ENCODE measurements at regions not wholly inside any gene's neighbourhood (a gene's known extent, or its start where the extent isn't known, plus 50 kb on each side); places are given as distances from the start of the nearest gene placed in this dataset.

DNA sequence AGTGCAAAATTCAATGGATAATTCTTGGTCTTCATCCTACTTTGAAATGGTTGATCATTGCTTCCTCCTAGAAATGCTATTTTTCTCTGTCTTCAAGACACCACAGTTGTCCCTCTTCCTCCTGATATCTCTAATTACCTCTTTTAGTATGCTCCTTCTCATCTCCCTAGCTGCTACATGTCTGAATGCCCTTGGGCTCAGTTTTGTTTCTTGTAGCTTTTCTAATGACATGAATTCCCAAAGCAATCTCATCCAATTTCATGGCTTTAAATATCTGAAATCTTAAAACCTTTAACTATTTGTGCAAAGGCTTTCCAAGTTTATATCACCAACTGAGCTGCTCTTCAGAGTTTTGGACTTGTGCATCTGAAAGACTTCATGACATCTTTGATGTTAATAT lies 120.2 kb upstream of the RGS17 start:
- H3K27ac ChIP-seq: no peak overlapping the region
- DNase-seq (ENCODE audit: low spot score): no peak
- H3K36me3 ChIP-seq: no peaks in the 10 kb centered on the region
- intact Hi-C loops (cut with DNase I): no loop called here
- no peak for TF ChIP-seq POLR2AphosphoS5 (IDR thresholded peaks at IDR 0.05)
- TF ChIP-seq, protein P1, sequence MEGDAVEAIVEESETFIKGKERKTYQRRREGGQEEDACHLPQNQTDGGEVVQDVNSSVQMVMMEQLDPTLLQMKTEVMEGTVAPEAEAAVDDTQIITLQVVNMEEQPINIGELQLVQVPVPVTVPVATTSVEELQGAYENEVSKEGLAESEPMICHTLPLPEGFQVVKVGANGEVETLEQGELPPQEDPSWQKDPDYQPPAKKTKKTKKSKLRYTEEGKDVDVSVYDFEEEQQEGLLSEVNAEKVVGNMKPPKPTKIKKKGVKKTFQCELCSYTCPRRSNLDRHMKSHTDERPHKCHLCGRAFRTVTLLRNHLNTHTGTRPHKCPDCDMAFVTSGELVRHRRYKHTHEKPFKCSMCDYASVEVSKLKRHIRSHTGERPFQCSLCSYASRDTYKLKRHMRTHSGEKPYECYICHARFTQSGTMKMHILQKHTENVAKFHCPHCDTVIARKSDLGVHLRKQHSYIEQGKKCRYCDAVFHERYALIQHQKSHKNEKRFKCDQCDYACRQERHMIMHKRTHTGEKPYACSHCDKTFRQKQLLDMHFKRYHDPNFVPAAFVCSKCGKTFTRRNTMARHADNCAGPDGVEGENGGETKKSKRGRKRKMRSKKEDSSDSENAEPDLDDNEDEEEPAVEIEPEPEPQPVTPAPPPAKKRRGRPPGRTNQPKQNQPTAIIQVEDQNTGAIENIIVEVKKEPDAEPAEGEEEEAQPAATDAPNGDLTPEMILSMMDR (IDR thresholded peaks at IDR 0.05): no peak
- TF ChIP-seq POLR2A (IDR thresholded peaks at IDR 0.05): no peak
- H3K27me3 ChIP-seq (replicated peaks; ENCODE audit: insufficient read depth): no peaks in the 10 kb centered on the region
- H3K9me3 ChIP-seq: no peaks in the 10 kb centered on the region
- H3K4me3 ChIP-seq: no peak overlapping the region
- H3K4me1 ChIP-seq (replicated peaks): no peaks in the 10 kb centered on the region

DNA sequence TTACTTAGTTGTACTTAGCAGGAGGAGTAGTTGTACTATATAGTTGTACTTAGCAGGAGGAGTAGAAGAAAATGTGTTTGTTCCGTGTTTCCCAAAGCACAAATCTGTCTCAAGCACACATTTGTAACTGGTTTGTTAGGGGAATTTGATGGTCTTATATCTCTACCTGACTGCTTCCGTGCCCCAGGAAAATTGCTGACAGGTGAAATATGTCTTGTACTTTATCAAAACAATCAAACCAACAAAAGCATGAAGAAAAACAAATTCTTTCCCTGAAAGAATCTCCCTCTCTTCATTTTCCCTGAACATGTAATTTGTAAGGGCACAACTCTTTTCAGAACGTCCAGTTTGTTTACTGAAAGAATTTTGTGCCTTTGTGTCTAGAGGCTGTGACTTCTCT lies 106.6 kb upstream of the RGS17 start:
- Histone ChIP-seq H3K27ac (no peak overlapping the region), H3K9me3 (no peaks in the 10 kb centered on the region), H3K4me1 (replicated peaks) (no peaks in the 10 kb centered on the region), H3K4me3 (no peak overlapping the region), H3K36me3 (no peaks in the 10 kb centered on the region), H3K27me3 (replicated peaks; ENCODE audit: insufficient read depth) (no peaks in the 10 kb centered on the region)
- TF ChIP-seq, protein P1 (IDR thresholded peaks at IDR 0.05): no peak
- TF ChIP-seq POLR2AphosphoS5 (IDR thresholded peaks at IDR 0.05) (no peak), POLR2A (IDR thresholded peaks at IDR 0.05) (no peak)
- DNase-seq (ENCODE audit: low spot score): no peak
- intact Hi-C loops (cut with DNase I): no loop called here
- 50% methylated on average over 3 of the region's 3 CpGs for WGBS

DNA sequence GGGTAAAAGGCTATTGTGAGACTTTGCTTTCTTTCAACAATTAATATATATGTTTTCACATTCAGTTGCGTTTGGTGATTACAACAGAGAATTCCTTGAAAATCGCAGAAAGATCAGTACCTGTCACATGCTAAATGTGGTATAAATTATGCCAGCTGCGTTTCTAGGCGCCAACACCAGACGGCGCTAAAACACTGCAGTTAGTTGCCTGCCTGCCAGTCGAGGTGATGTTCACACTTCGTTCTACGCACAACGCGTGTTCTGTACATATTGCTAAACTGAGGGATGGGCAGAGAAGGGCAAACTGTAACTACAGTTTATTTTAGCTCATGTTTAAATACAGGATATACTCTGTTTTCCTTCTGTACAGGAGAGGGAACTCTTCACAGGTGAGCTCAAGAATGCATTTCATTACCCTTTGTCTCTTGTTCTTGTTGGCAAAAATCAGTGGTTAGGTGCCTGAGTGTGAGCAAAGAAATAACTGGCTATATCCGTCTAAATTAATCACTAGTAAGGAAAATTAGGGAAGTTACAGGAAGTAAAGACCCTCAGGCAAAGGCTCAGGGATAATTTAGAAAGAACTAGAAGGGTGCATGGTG lies 100.1 kb upstream of the RGS17 start:
- no peaks in the 10 kb centered on the region for H3K9me3 ChIP-seq
- WGBS: 6% methylated on average over 12 of the region's 12 CpGs
- DNase-seq (ENCODE audit: low spot score): no peak
- no peak overlapping the region for H3K27ac ChIP-seq
- no peaks in the 10 kb centered on the region for H3K27me3 ChIP-seq (replicated peaks; ENCODE audit: insufficient read depth)
- no peak for TF ChIP-seq POLR2AphosphoS5 (IDR thresholded peaks at IDR 0.05)
- TF ChIP-seq, protein P1 (IDR thresholded peaks at IDR 0.05): peak in 3 of 4 experiments; percentile 54 to 81 (median 62)
- intact Hi-C loops (cut with DNase I): no loop called here
- H3K4me1 ChIP-seq (replicated peaks): no peaks in the 10 kb centered on the region
- H3K4me3 ChIP-seq: no peak overlapping the region
- H3K36me3 ChIP-seq: no peaks in the 10 kb centered on the region

DNA sequence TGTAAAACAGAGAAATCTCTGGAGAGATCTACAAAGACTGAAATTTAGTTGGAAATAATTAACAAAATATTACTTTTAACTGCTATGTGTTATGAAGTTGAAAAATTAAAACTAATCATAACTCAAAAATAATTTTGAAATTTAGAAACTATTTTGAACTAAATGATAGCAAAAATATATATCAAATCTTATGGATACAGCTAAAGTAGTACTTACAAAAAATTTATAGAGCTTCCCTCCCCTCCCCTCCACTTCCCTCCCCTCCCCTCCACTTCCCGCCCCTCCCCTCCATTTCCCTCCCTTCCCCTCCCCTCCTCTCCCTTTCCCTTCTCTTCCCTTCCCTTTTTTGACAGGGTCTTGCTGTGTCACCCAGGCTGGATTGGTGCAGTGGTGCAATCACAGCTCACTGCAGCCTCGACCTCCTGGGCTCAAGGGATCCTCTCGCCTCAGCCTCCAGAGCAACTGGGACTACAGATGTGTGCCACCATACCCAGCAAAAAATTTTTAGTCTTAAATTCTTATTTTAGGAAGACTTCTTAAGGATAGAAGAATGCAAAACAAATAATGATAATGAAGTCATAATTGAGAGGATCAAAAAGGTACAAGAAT lies 87.2 kb upstream of the RGS17 start:
- Histone ChIP-seq H3K27me3 (replicated peaks; ENCODE audit: insufficient read depth) (no peaks in the 10 kb centered on the region), H3K4me1 (replicated peaks) (no peaks in the 10 kb centered on the region), H3K9me3 (no peaks in the 10 kb centered on the region), H3K27ac (no peak overlapping the region), H3K36me3 (no peaks in the 10 kb centered on the region), H3K4me3 (no peak overlapping the region)
- intact Hi-C loops (cut with DNase I): no loop called here
- DNase-seq (ENCODE audit: low spot score): no peak
- 77% methylated on average over 3 of the region's 3 CpGs for WGBS
- TF ChIP-seq POLR2AphosphoS5 (IDR thresholded peaks at IDR 0.05): no peak
- TF ChIP-seq, protein P1 (IDR thresholded peaks at IDR 0.05): no peak

DNA sequence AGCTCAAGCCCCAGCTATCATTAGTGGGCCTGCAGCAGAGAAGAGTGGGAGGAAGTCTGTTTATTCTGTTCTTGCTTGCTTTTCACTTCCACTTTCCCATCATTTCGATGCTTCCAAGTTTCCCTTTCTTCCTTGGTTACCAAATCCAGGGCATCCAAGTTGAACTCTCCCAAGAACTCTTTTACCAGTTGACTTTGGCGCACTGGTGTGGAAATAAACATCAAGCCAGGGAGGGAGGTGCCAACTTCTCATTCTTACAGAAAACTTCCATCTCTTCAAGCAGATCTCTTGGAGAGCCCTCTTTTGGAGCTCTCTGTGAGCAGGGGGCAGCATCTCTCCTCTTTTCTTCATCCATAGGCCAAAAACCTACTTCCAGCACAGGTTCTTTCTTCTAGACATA lies 85.7 kb upstream of the RGS17 start:
- H3K27me3 ChIP-seq (replicated peaks; ENCODE audit: insufficient read depth): no peaks in the 10 kb centered on the region
- no peak for DNase-seq (ENCODE audit: low spot score)
- H3K27ac ChIP-seq: no peak overlapping the region
- H3K9me3 ChIP-seq: no peaks in the 10 kb centered on the region
- no peaks in the 10 kb centered on the region for H3K4me1 ChIP-seq (replicated peaks)
- WGBS: 76% methylated on average over 2 of the region's 2 CpGs
- TF ChIP-seq, protein P1 (IDR thresholded peaks at IDR 0.05): no peak
- TF ChIP-seq POLR2AphosphoS5 (IDR thresholded peaks at IDR 0.05) (no peak), POLR2A (IDR thresholded peaks at IDR 0.05) (no peak)
- no peaks in the 10 kb centered on the region for H3K36me3 ChIP-seq
- no peak overlapping the region for H3K4me3 ChIP-seq
- intact Hi-C loops (cut with DNase I): no loop called here

Measured in prostate gland (tissue), 2 donors.